ENCODE measurements at regions not wholly inside any gene's neighbourhood (a gene's known extent, or its start where the extent isn't known, plus 50 kb on each side); places are given as distances from the start of the nearest gene placed in this dataset.

DNA sequence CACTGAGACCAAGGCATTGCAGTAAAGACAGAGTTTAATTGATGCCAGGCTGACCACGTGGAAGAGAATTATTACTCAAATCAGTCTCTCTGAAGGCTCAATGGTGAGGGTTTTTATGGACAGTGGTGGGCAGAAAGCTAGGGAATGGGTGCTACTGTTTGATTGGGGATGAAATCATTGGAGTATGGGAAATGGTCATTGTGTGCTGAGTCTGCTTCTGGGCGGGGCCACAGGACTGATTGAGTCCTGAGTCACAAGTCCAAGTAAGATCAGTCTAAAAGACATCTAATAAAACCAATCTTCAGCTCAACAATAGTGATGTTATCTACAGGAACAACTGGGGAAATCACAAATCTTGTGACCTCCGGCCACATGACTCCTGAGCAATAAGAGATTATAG, 868.4 kb downstream of the SORCS3 start:
- no peak for DNase-seq
- no peak overlapping the region for H3K4me3 ChIP-seq (ENCODE audit: low read length)
- TF ChIP-seq EZH2 (optimal IDR thresholded peaks at IDR 0.05; ENCODE audit: low read depth, low read length) (no peak), EZH2phosphoT487 (IDR thresholded peaks at IDR 0.05; ENCODE audit: low read length) (no peak)
- TF ChIP-seq, protein P1, sequence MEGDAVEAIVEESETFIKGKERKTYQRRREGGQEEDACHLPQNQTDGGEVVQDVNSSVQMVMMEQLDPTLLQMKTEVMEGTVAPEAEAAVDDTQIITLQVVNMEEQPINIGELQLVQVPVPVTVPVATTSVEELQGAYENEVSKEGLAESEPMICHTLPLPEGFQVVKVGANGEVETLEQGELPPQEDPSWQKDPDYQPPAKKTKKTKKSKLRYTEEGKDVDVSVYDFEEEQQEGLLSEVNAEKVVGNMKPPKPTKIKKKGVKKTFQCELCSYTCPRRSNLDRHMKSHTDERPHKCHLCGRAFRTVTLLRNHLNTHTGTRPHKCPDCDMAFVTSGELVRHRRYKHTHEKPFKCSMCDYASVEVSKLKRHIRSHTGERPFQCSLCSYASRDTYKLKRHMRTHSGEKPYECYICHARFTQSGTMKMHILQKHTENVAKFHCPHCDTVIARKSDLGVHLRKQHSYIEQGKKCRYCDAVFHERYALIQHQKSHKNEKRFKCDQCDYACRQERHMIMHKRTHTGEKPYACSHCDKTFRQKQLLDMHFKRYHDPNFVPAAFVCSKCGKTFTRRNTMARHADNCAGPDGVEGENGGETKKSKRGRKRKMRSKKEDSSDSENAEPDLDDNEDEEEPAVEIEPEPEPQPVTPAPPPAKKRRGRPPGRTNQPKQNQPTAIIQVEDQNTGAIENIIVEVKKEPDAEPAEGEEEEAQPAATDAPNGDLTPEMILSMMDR (IDR thresholded peaks at IDR 0.05; ENCODE audit: low read length), result no peak
- H3K36me3 ChIP-seq (replicated peaks; ENCODE audit: insufficient read depth, low read length), result no peaks in the 10 kb centered on the region
- H3K79me2 ChIP-seq (ENCODE audit: low read length), result no peaks in the 10 kb centered on the region
- no peak overlapping the region for H3K9ac ChIP-seq (ENCODE audit: low read length)
- H3K9me2 ChIP-seq (replicated peaks; ENCODE audit: insufficient read depth, low read length), result no peaks in the 10 kb centered on the region
- no peak overlapping the region for H3K4me2 ChIP-seq (ENCODE audit: low read depth, low read length)
- no peaks in the 10 kb centered on the region for H3K4me1 ChIP-seq (ENCODE audit: low read length)
- H3K27me3 ChIP-seq (replicated peaks; ENCODE audit: insufficient read depth, low read length), result no peaks in the 10 kb centered on the region
- H4K20me1 ChIP-seq (ENCODE audit: insufficient read depth, low read length), result no peaks in the 10 kb centered on the region
- H3F3A ChIP-seq (ENCODE audit: insufficient read depth, low read length), result no peaks in the 10 kb centered on the region
- H3K27ac ChIP-seq (ENCODE audit: low read length), result no peak overlapping the region
- no peak overlapping the region for H2AFZ ChIP-seq (ENCODE audit: low read length)
- no peaks in the 10 kb centered on the region for H3K9me3 ChIP-seq (replicated peaks; ENCODE audit: insufficient read depth, low read length)

DNA sequence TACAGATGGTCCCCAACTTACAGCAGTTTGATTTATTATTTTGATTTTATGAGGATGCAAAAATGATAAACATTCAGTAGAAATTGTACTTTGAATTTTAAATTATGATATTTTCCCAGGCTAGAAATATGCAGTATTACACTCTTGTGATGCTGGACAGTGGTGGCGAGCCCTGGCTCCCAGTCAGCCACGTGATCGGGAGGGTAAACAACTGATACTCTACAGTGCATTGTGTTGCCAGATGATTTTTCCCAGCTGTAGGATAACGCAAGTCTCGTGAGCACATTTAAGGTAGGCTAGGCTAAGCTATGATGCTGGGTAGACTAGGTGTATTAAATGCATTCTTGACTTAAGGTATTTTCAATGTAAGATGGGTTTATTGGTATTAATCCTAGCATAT, 865.2 kb downstream of the SORCS3 start:
- TF ChIP-seq, protein P1 (IDR thresholded peaks at IDR 0.05; ENCODE audit: low read length), result no peak
- TF ChIP-seq EZH2 (optimal IDR thresholded peaks at IDR 0.05; ENCODE audit: low read depth, low read length), result no peak
- Histone ChIP-seq H3K4me3 (ENCODE audit: low read length) (no peak overlapping the region), H3K4me2 (ENCODE audit: low read depth, low read length) (no peak overlapping the region), H2AFZ (ENCODE audit: low read length) (no peak overlapping the region), H3F3A (ENCODE audit: insufficient read depth, low read length) (no peaks in the 10 kb centered on the region), H4K20me1 (ENCODE audit: insufficient read depth, low read length) (no peaks in the 10 kb centered on the region), H3K79me2 (ENCODE audit: low read length) (no peaks in the 10 kb centered on the region), H3K9me2 (replicated peaks; ENCODE audit: insufficient read depth, low read length) (no peaks in the 10 kb centered on the region), H3K36me3 (replicated peaks; ENCODE audit: insufficient read depth, low read length) (no peaks in the 10 kb centered on the region), H3K27me3 (replicated peaks; ENCODE audit: insufficient read depth, low read length) (no peaks in the 10 kb centered on the region), H3K27ac (ENCODE audit: low read length) (no peak overlapping the region), H3K4me1 (ENCODE audit: low read length) (peaks cover 6% of the 10 kb centered on the region), H3K9me3 (replicated peaks; ENCODE audit: insufficient read depth, low read length) (no peaks in the 10 kb centered on the region), H3K9ac (ENCODE audit: low read length) (no peak overlapping the region)
- DNase-seq, result no peak

DNA sequence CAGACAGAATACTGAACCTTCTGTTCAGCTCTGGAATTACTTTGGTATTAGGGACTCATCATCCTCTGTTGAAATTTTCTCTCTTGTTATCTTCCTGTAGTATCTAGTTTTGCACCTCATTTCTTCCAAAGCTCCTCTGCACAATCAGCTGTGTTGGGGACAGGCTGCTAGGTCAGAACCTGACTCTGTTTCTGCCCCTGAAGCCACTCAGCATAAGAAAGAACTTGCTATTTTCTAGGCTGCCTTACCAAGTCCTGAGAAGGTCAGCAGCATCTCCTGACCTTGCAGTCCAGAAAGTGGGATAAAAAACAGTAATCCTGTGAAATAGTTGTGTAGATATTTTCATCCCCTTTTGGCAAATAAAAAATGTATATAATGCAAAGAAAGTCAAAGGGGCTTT, 862.6 kb downstream of the SORCS3 start:
- Histone ChIP-seq H3F3A (ENCODE audit: insufficient read depth, low read length) (no peaks in the 10 kb centered on the region), H3K4me3 (ENCODE audit: low read length) (no peak overlapping the region), H4K20me1 (ENCODE audit: insufficient read depth, low read length) (no peaks in the 10 kb centered on the region), H2AFZ (ENCODE audit: low read length) (no peak overlapping the region), H3K9me3 (replicated peaks; ENCODE audit: insufficient read depth, low read length) (no peaks in the 10 kb centered on the region), H3K9ac (ENCODE audit: low read length) (no peak overlapping the region), H3K27me3 (replicated peaks; ENCODE audit: insufficient read depth, low read length) (no peaks in the 10 kb centered on the region), H3K9me2 (replicated peaks; ENCODE audit: insufficient read depth, low read length) (no peaks in the 10 kb centered on the region), H3K79me2 (ENCODE audit: low read length) (no peaks in the 10 kb centered on the region), H3K4me2 (ENCODE audit: low read depth, low read length) (no peak overlapping the region), H3K4me1 (ENCODE audit: low read length) (peaks cover 6% of the 10 kb centered on the region), H3K36me3 (replicated peaks; ENCODE audit: insufficient read depth, low read length) (no peaks in the 10 kb centered on the region), H3K27ac (ENCODE audit: low read length) (no peak overlapping the region)
- TF ChIP-seq EZH2 (optimal IDR thresholded peaks at IDR 0.05; ENCODE audit: low read depth, low read length), result no peak
- TF ChIP-seq, protein P1 (IDR thresholded peaks at IDR 0.05; ENCODE audit: low read length), result no peak
- no peak for TF ChIP-seq EZH2phosphoT487 (IDR thresholded peaks at IDR 0.05; ENCODE audit: low read length)
- no peak for DNase-seq

All from MM.1S (cell line).